Naive B cell (primary cell): ENCODE measurements at regions not wholly inside any gene's neighbourhood (a gene's known extent, or its start where the extent isn't known, plus 50 kb on each side); places are given as distances from the start of the nearest gene placed in this dataset.

Source experiments
- ATAC-seq, 2 donors: fragments of 150-1000 bp; cut with Tn5 transposase; 2 replicates each; pipeline ENCODE4 v1.10.0; 2021; ENCODE audit warnings: low read depth in 2 of 2, mild to moderate bottlenecking in 2 of 2, moderate library complexity in 2 of 2
- DNase-seq: peaks from one replicate; pipeline ENCODE4 v3.0.0; 2022
- H3K27ac Mint-ChIP-seq, 6 donors: one replicate each; pipeline ENCODE4 v1.8.0; 2020 to 2022; ENCODE audit warnings: mild to moderate bottlenecking in 6 of 6, mixed read lengths in 6 of 6, moderate library complexity in 5 of 6, inconsistent platforms in 2 of 6
- H3K27me3 Mint-ChIP-seq, 3 donors: one replicate each; pipeline ENCODE4 v1.8.0; 2021 to 2022; ENCODE audit warnings: mixed read lengths in 3 of 3, mild to moderate bottlenecking in 1 of 3
- H3K36me3 Mint-ChIP-seq, 2 donors: one replicate each; pipeline ENCODE4 v1.8.0; 2020 to 2022; ENCODE audit warnings: mixed read lengths in 2 of 2, inconsistent platforms in 1 of 2, mild to moderate bottlenecking in 1 of 2
- H3K4me1 Mint-ChIP-seq, 3 donors: one replicate each; pipeline ENCODE4 v1.8.0; 2020 to 2022; ENCODE audit warnings: mixed read lengths in 3 of 3, inconsistent platforms in 1 of 3, mild to moderate bottlenecking in 1 of 3, moderate library complexity in 1 of 3
- H3K4me3 Mint-ChIP-seq, 8 donors: one replicate each; pipeline ENCODE4 v1.8.0; 2020 to 2022; ENCODE audit warnings: mild to moderate bottlenecking in 8 of 8, mixed read lengths in 8 of 8, moderate library complexity in 8 of 8, inconsistent platforms in 2 of 8
- H3K9me3 Mint-ChIP-seq, 7 donors: one replicate each; pipeline ENCODE4 v1.8.0; 2020 to 2022; ENCODE audit warnings: mixed read lengths in 7 of 7, mild to moderate bottlenecking in 5 of 7, inconsistent platforms in 2 of 7, moderate library complexity in 1 of 7

- Mint-ChIP-seq H3K36me3 (peaks cover 0 to 6% of the 10 kb centered on the region in 2 donors), H3K9me3 (peaks cover under 1 to 33% (median 14%) of the 10 kb centered on the region in 7 donors), H3K4me3 (no peak overlapping the region), H3K27me3 (peaks cover 0 to 10% (median 4%) of the 10 kb centered on the region in 3 donors), H3K4me1 (no peaks in the 10 kb centered on the region), H3K27ac (no peak overlapping the region)
- DNase-seq: no peak
- no peak for ATAC-seq
These were observed 101.0 kb upstream of the IRX5 start for GRCh38 chr16:54829691-54830090.

GRCh38 chr16:54822892-54823291 lies 107.8 kb upstream of the IRX5 start:
- ATAC-seq: no peak
- Mint-ChIP-seq H3K27ac (no peak overlapping the region), H3K36me3 (no peaks in the 10 kb centered on the region), H3K4me3 (no peak overlapping the region), H3K4me1 (no peaks in the 10 kb centered on the region), H3K27me3 (no peaks in the 10 kb centered on the region), H3K9me3 (peaks cover 0 to 14% (median 7%) of the 10 kb centered on the region in 7 donors)
- DNase-seq: no peak

DNA sequence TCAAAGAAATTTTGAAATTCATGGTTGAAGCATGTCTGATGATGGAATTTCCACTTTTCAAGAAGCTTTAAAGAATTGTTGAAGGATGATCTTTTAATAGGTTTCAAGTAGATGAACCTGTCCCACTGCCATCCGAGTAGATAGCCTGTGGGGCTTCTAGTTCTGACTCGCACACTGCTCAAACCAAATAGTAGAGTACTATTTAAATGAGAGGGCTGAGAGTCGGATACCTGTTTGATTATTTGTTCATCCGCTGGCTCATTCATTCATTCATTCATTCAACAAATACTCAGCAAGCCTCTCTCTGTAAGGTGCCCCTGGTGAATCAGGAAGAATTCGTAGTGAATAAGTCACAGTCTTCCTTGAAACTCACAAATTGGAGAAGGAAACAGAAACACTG lies 108.2 kb upstream of the IRX5 start:
- Mint-ChIP-seq H3K27me3 (no peaks in the 10 kb centered on the region), H3K4me3 (no peak overlapping the region), H3K4me1 (no peaks in the 10 kb centered on the region), H3K36me3 (no peaks in the 10 kb centered on the region), H3K9me3 (peaks cover 0 to 13% (median 5%) of the 10 kb centered on the region in 7 donors), H3K27ac (no peak overlapping the region)
- no peak for DNase-seq
- no peak for ATAC-seq

DNA sequence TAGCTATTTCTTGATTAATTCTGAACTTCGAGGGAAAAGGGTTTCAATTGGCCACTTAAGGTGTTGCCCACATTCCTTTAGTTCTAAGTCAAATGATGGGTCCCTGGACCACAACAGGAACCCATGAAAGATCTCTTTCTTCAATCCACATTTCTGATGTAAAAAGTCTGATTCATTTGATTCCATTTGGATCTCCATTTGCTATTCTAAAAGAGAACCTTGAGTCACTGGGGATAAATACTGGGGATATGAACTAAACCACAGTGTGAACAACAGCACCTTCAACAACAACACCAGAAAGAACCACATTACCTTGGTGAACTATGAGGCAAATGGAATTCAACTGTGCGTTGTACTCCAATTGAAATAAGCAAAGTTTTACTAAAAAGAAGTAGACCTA lies 108.9 kb upstream of the IRX5 start:
- Mint-ChIP-seq H3K27me3 (no peaks in the 10 kb centered on the region), H3K4me3 (no peak overlapping the region), H3K9me3 (peaks cover 0 to 8% (median 2%) of the 10 kb centered on the region in 7 donors), H3K27ac (no peak overlapping the region), H3K4me1 (no peaks in the 10 kb centered on the region), H3K36me3 (no peaks in the 10 kb centered on the region)
- DNase-seq: no peak
- no peak for ATAC-seq

GRCh38 chr16:54817940-54818574 lies 112.6 kb upstream of the IRX5 start:
- Mint-ChIP-seq H3K27me3 (peaks cover 2 to 12% (median 4%) of the 10 kb centered on the region in 3 donors), H3K36me3 (no peaks in the 10 kb centered on the region), H3K4me3 (no peak overlapping the region), H3K9me3 (peaks cover 0 to 8% (median 2%) of the 10 kb centered on the region in 7 donors), H3K4me1 (no peaks in the 10 kb centered on the region), H3K27ac (no peak overlapping the region)
- no peak for DNase-seq
- no peak for ATAC-seq

- ATAC-seq: no peak
- no peak for DNase-seq
- H3K36me3 Mint-ChIP-seq: no peaks in the 10 kb centered on the region
- peaks cover 5 to 16% (median 9%) of the 10 kb centered on the region in 3 donors for H3K27me3 Mint-ChIP-seq
- H3K4me3 Mint-ChIP-seq: no peak overlapping the region
- peaks cover 0 to 8% (median 0%) of the 10 kb centered on the region in 7 donors for H3K9me3 Mint-ChIP-seq
- no peaks in the 10 kb centered on the region for H3K4me1 Mint-ChIP-seq
- H3K27ac Mint-ChIP-seq: no peak overlapping the region
These were observed 113.2 kb upstream of the IRX5 start for GRCh38 chr16:54817432-54817831.

- no peak overlapping the region for H3K27ac Mint-ChIP-seq
- ATAC-seq (no peak), DNase-seq (no peak)
- H3K27me3 Mint-ChIP-seq: peaks cover 5 to 16% (median 9%) of the 10 kb centered on the region in 3 donors
- no peak overlapping the region for H3K4me3 Mint-ChIP-seq
- H3K4me1 Mint-ChIP-seq: no peaks in the 10 kb centered on the region
- no peaks in the 10 kb centered on the region for H3K36me3 Mint-ChIP-seq
- peaks cover 0 to 6% (median 0%) of the 10 kb centered on the region in 7 donors for H3K9me3 Mint-ChIP-seq
These were observed 114.2 kb upstream of the IRX5 start for GRCh38 chr16:54816471-54816870.

DNA sequence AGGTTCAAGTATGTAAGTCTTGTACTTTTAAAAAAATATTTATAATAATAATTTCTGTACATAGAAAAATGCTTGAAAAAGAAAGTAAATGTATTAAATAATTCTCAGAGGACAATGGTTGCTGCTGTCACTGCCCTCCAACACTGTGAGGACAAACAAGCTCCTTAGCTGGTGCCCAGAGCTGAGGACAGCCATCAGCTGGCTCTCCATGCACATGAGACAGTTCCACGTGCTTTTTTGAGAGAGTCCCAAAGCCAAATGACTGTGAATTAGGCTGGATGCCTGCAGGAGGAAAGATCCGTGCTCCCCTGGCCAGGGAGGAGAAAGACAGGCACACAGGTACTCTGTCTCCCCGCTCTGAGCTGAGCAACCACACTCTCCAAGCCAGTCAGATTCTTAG lies 115.5 kb upstream of the IRX5 start:
- peaks cover 5 to 16% (median 9%) of the 10 kb centered on the region in 3 donors for H3K27me3 Mint-ChIP-seq
- H3K4me3 Mint-ChIP-seq: peak overlapping the region in 1 of 8 donors; percentile 80
- peaks cover 0 to 6% (median 1%) of the 10 kb centered on the region in 7 donors for H3K9me3 Mint-ChIP-seq
- no peak for ATAC-seq
- no peak for DNase-seq
- H3K4me1 Mint-ChIP-seq: no peaks in the 10 kb centered on the region
- no peak overlapping the region for H3K27ac Mint-ChIP-seq
- no peaks in the 10 kb centered on the region for H3K36me3 Mint-ChIP-seq

DNA sequence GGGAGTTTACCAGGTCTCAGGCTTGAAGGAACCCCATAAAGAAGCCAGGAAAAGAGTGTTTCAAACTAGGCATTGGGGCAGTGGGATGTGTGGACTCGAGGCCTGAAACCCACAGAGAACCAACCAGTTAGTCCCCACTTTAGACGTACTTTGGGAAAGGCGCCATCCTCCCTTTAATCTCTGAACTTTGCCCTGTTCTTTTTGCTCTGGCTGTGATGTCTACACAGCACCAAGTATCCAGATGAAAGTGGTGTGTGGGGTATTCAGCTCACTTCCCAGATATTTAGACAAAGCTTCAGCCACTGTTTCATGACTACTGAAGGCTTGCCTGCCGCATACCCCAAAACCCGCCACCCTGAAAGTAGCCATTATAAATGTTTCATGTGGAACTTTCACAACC lies 116.9 kb upstream of the IRX5 start:
- Mint-ChIP-seq H3K9me3 (peaks cover 0 to 4% (median 0%) of the 10 kb centered on the region in 7 donors), H3K27me3 (peaks cover 5 to 20% (median 9%) of the 10 kb centered on the region in 3 donors), H3K27ac (no peak overlapping the region), H3K4me1 (no peaks in the 10 kb centered on the region), H3K36me3 (no peaks in the 10 kb centered on the region), H3K4me3 (no peak overlapping the region)
- DNase-seq (no peak), ATAC-seq (no peak)

- Mint-ChIP-seq H3K4me3 (no peak overlapping the region), H3K36me3 (no peaks in the 10 kb centered on the region), H3K4me1 (no peaks in the 10 kb centered on the region), H3K9me3 (peaks cover 0 to 4% (median 0%) of the 10 kb centered on the region in 7 donors), H3K27ac (no peak overlapping the region), H3K27me3 (peaks cover 5 to 20% (median 9%) of the 10 kb centered on the region in 3 donors)
- no peak for ATAC-seq
- no peak for DNase-seq
These were observed 118.4 kb upstream of the IRX5 start for GRCh38 chr16:54812229-54812628.

DNA sequence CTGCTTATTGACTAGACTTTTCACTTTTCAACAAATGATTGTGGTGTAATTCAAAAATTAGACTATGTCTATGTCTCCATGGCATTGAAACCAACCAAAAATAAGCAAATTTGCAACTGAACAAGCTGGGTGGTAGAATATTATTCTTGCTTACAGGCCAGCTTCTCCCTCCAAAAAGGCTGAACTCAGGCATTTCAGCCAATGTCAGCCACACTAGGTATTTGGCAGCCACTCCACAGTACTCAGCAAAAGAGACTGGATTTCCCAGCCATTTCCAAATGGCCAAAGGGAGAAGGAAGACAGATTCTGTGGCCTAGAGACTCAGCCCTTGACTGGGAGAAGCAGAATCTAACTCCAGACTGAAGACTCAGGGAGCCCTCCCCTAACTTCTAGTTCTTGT lies 121.8 kb upstream of the IRX5 start:
- ATAC-seq: no peak
- Mint-ChIP-seq H3K4me3 (no peak overlapping the region), H3K9me3 (peaks cover 0 to 4% (median 0%) of the 10 kb centered on the region in 7 donors), H3K4me1 (no peaks in the 10 kb centered on the region), H3K27ac (no peak overlapping the region), H3K27me3 (peaks cover 5 to 23% (median 9%) of the 10 kb centered on the region in 3 donors), H3K36me3 (no peaks in the 10 kb centered on the region)
- no peak for DNase-seq

- Mint-ChIP-seq H3K4me1 (no peaks in the 10 kb centered on the region), H3K27me3 (peaks cover 0 to 10% (median 7%) of the 10 kb centered on the region in 3 donors), H3K36me3 (no peaks in the 10 kb centered on the region), H3K4me3 (no peak overlapping the region), H3K9me3 (peaks cover 0 to 5% (median 4%) of the 10 kb centered on the region in 7 donors), H3K27ac (no peak overlapping the region)
- ATAC-seq (no peak), DNase-seq (no peak)
These were observed 123.7 kb upstream of the IRX5 start for GRCh38 chr16:54806881-54807360.

GRCh38 chr16:54806378-54806777 lies 124.3 kb upstream of the IRX5 start:
- H3K27me3 Mint-ChIP-seq: peaks cover 0 to 10% (median 8%) of the 10 kb centered on the region in 3 donors
- H3K4me1 Mint-ChIP-seq: no peaks in the 10 kb centered on the region
- ATAC-seq: no peak
- peaks cover under 1 to 5% (median 4%) of the 10 kb centered on the region in 7 donors for H3K9me3 Mint-ChIP-seq
- H3K4me3 Mint-ChIP-seq: no peak overlapping the region
- DNase-seq: no peak
- no peak overlapping the region for H3K27ac Mint-ChIP-seq
- H3K36me3 Mint-ChIP-seq: no peaks in the 10 kb centered on the region

- no peak for DNase-seq
- no peak for ATAC-seq
- H3K27me3 Mint-ChIP-seq: peaks cover 0 to 12% (median 10%) of the 10 kb centered on the region in 3 donors
- H3K9me3 Mint-ChIP-seq: peaks cover 2 to 6% (median 5%) of the 10 kb centered on the region in 7 donors
- no peak overlapping the region for H3K4me3 Mint-ChIP-seq
- no peak overlapping the region for H3K27ac Mint-ChIP-seq
- H3K4me1 Mint-ChIP-seq: no peaks in the 10 kb centered on the region
- H3K36me3 Mint-ChIP-seq: no peaks in the 10 kb centered on the region
These were observed 125.0 kb upstream of the IRX5 start for GRCh38 chr16:54805648-54806047.
